ENCODE measurements at regions not wholly inside any gene's neighbourhood (a gene's known extent, or its start where the extent isn't known, plus 50 kb on each side); places are given as distances from the start of the nearest gene placed in this dataset.

DNA sequence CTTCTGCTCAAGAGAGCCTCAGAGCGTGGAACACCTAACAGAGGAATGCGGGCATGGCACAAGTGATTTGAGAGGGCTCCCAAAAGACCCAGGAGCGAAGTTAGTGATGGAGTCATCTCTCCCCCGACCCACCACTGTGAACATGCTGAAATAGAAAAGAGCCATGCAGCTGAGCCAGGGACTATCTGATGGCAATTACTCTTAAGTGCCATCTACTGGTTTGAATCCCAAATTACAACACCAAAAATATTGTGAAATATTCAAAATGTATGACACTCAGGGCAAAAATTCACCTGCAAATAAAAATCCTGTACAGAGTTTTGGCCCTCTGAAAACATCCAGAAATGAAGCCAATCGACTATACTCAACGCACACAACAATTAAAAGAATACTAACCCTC is 2038.9 kb upstream of the ADGRL3 start:
- no peaks in the 10 kb centered on the region for H3K27me3 ChIP-seq
- H3K9me3 ChIP-seq: no peaks in the 10 kb centered on the region
- DNase-seq: no peak
- H3K36me3 ChIP-seq: no peaks in the 10 kb centered on the region
- H3K4me3 ChIP-seq: no peak overlapping the region
- H3K27ac ChIP-seq: no peak overlapping the region
- WGBS, 2 donors: 71 to 73% methylated on average over 6 of the region's 6 CpGs
- H3K4me1 ChIP-seq: no peaks in the 10 kb centered on the region
- intact Hi-C loops (cut with DNase I): no loop called here
- TF ChIP-seq POLR2A (IDR thresholded peaks at IDR 0.05) (no peak), EP300 (IDR thresholded peaks at IDR 0.05) (no peak), POLR2AphosphoS5 (IDR thresholded peaks at IDR 0.05) (no peak)
- TF ChIP-seq, protein P1, sequence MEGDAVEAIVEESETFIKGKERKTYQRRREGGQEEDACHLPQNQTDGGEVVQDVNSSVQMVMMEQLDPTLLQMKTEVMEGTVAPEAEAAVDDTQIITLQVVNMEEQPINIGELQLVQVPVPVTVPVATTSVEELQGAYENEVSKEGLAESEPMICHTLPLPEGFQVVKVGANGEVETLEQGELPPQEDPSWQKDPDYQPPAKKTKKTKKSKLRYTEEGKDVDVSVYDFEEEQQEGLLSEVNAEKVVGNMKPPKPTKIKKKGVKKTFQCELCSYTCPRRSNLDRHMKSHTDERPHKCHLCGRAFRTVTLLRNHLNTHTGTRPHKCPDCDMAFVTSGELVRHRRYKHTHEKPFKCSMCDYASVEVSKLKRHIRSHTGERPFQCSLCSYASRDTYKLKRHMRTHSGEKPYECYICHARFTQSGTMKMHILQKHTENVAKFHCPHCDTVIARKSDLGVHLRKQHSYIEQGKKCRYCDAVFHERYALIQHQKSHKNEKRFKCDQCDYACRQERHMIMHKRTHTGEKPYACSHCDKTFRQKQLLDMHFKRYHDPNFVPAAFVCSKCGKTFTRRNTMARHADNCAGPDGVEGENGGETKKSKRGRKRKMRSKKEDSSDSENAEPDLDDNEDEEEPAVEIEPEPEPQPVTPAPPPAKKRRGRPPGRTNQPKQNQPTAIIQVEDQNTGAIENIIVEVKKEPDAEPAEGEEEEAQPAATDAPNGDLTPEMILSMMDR (IDR thresholded peaks at IDR 0.05): no peak

DNA sequence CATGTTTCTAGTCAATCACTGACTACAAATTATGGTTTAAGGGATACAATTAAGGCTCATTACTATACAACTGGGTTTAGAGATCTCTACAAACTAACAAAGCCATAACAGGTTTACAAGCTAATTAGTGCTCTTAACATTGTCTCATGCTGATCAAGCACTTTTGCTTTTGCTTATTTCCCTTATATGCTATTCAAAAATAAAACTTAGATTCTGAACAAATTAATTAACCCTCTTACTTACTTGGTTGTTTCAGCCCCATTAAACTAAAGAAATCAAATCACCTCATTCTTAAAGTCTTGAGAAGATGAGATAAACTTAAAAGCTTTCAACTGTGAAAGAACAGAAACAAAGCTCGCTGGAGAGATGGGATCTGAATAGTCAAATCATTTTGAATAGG is 2024.5 kb upstream of the ADGRL3 start:
- WGBS, 2 donors: 55 to 81% methylated on average over 1 of the region's 1 CpG
- Histone ChIP-seq H3K36me3 (no peaks in the 10 kb centered on the region), H3K27me3 (no peaks in the 10 kb centered on the region), H3K27ac (no peak overlapping the region), H3K9me3 (no peaks in the 10 kb centered on the region), H3K4me3 (no peak overlapping the region), H3K4me1 (no peaks in the 10 kb centered on the region)
- intact Hi-C loops (cut with DNase I): no loop called here
- DNase-seq: no peak
- no peak for TF ChIP-seq POLR2AphosphoS5 (IDR thresholded peaks at IDR 0.05)
- TF ChIP-seq POLR2A (IDR thresholded peaks at IDR 0.05): no peak
- TF ChIP-seq, protein P1 (IDR thresholded peaks at IDR 0.05): no peak
- TF ChIP-seq EP300 (IDR thresholded peaks at IDR 0.05): no peak

DNA sequence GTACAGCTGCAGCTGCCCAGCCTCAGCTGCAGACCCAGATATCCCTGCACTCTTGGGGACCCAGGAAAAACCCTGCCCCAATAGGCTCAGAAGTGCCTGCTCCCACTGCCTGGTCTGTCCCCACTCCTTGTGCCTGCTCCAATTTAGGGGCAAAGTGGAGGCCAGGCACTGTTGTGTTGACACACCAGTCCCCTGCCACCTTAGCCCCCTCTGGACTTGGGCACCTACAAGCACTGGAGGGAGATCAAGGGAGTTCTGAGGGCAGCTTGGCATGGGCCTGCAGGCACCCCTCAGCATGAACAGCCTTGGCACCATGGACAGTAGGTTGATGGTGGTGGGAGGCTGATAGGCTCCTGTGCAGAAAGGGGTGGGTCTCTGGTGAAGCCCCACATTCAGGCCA is 2020.8 kb upstream of the ADGRL3 start:
- Histone ChIP-seq H3K9me3 (no peaks in the 10 kb centered on the region), H3K36me3 (no peaks in the 10 kb centered on the region), H3K4me1 (no peaks in the 10 kb centered on the region), H3K4me3 (no peak overlapping the region), H3K27me3 (no peaks in the 10 kb centered on the region), H3K27ac (no peak overlapping the region)
- peak; percentile 38 for DNase-seq
- intact Hi-C loops (cut with DNase I): no loop called here
- TF ChIP-seq, protein P1 (IDR thresholded peaks at IDR 0.05): no peak
- TF ChIP-seq EP300 (IDR thresholded peaks at IDR 0.05): no peak
- TF ChIP-seq POLR2A (IDR thresholded peaks at IDR 0.05): no peak
- no peak for TF ChIP-seq POLR2AphosphoS5 (IDR thresholded peaks at IDR 0.05)

DNA sequence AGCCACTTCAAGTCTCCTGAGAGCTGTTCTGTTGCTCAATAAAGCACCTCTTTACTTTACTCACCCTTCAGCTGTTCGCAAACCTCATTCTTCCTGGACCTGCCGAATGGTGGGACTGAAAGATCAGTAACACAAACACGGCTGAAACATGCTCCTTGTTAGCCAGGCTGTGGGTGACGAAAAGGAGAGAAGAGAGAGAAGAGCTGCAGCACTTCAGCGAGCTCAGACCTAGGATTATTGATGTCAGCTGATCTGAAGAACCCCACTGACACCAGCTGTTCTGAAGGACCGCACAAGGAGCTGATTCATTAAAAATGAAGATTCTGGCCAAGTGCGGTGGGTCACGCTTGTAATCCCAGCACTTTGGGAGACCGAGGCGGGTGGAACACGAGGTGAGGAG is 2020.0 kb upstream of the ADGRL3 start:
- no peak overlapping the region for H3K4me3 ChIP-seq
- no peaks in the 10 kb centered on the region for H3K27me3 ChIP-seq
- intact Hi-C loops (cut with DNase I): no loop called here
- no peak overlapping the region for H3K27ac ChIP-seq
- no peaks in the 10 kb centered on the region for H3K4me1 ChIP-seq
- H3K9me3 ChIP-seq: no peaks in the 10 kb centered on the region
- TF ChIP-seq, protein P1 (IDR thresholded peaks at IDR 0.05): no peak
- no peak for TF ChIP-seq POLR2AphosphoS5 (IDR thresholded peaks at IDR 0.05)
- no peak for TF ChIP-seq EP300 (IDR thresholded peaks at IDR 0.05)
- no peak for TF ChIP-seq POLR2A (IDR thresholded peaks at IDR 0.05)
- no peaks in the 10 kb centered on the region for H3K36me3 ChIP-seq
- 72 to 75% methylated on average over 11 of the region's 11 CpGs for WGBS, 2 donors
- no peak for DNase-seq

DNA sequence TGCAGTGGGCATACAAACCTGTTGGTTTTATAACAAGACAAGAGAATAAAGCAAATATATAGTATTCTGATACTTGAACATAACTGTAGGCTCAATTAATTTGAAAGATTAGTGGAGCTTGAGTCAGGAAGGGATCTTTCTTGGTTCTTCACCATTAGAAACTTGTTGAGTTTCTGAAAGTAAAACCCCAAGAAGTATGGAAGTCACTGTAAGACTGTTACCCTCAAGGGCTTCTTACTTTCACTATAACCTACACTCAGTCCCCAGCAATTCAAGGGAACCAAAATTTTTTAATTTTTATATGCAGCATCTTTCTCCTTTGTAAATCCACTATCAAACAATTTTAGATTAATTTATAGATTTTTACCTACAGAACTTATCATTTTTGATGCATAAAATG is 2019.2 kb upstream of the ADGRL3 start:
- Histone ChIP-seq H3K4me3 (no peak overlapping the region), H3K4me1 (no peaks in the 10 kb centered on the region), H3K9me3 (no peaks in the 10 kb centered on the region), H3K27ac (no peak overlapping the region), H3K36me3 (no peaks in the 10 kb centered on the region), H3K27me3 (no peaks in the 10 kb centered on the region)
- TF ChIP-seq POLR2A (IDR thresholded peaks at IDR 0.05) (no peak), EP300 (IDR thresholded peaks at IDR 0.05) (no peak), POLR2AphosphoS5 (IDR thresholded peaks at IDR 0.05) (no peak)
- TF ChIP-seq, protein P1 (IDR thresholded peaks at IDR 0.05): no peak
- intact Hi-C loops (cut with DNase I): no loop called here
- DNase-seq: no peak

Measured in sigmoid colon (tissue), 6 donors.